GM19023 (cell line): ENCODE measurements at regions not wholly inside any gene's neighbourhood (a gene's known extent, or its start where the extent isn't known, plus 50 kb on each side); places are given as distances from the start of the nearest gene placed in this dataset.

Experiments
- ATAC-seq: cut with Tn5 transposase; IDR thresholded peaks from one replicate; pipeline ENCODE4 v1.9.1; 2021; ENCODE audit warnings: mild to moderate bottlenecking, moderate library complexity; ENCODE audit not compliant: unreplicated experiment

GRCh38 chr2:12074845-12075217, 328.4 kb downstream of the LPIN1 start:
- no peak for ATAC-seq

DNA sequence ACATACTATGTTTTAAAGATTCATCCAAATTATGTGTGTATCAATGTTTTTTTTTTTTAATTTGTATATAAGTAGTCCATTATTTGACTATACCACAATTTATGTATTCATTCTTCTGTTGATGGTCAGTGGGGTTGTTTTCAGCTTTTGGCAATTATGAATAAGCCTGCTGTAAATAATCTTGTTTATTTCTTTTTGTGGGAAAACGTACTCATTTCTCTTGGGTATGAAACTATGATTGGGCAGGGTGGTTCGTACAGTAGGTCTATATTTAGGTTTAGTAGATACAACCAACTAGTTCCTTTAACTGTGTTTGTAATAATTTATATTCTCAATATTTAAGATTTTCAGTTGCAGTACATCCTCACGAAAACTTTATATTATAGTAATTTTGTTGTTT, 329.2 kb downstream of the LPIN1 start:
- no peak for ATAC-seq

GRCh38 chr2:12076810-12077209, 330.4 kb downstream of the LPIN1 start:
- no peak for ATAC-seq

DNA sequence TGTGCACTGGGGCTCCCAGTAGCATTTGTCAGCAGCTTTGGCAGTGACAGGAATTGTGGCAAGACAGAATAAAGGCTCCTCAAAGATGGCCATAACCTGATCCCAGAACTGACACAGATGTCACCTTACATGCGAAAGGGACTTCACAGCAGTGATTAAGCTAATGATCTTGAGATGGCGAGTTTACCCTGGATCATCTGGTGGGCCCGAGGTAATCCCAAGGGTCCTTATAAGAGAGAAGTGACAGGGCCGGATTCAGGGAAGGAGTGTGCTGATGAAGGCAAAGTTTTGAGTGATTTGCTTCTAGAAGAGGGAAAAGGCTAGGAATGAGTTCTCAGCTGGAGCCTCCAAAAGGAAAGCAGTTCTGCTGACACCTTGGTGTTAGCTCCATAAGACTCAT, 333.9 kb downstream of the LPIN1 start:
- ATAC-seq, result no peak

DNA sequence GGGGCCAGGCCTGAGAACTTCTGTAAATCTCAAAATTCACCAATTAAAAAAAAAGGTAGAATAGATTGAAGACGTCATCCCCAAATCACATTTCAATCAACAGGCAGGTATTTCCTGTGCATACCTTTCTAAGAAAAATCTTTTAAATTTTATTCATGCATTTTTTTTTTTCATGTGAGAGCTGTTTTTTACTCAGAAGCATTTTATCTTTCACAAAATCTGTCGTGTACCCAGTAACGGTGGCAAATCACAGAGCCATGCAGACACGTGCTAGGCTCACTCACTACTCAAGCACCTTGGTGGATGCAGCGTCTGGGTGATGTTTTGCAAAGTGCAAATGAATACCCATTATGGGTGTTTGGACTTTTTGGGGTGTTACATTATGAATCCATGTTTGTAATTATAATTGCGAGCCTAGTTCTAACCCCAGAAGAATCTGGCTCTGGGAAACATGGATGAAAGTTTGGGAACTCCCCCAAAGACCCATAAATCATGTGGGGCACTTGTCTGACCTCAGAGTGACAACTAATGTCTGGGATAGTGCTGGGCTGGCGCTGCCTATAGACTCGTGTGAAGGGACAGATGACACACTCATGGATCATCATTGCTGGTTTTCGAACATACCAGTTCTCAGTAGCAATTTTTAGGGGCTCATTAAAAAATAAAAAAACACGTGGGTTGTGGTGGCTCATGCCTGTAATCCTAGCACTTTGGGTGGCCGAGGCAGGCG, 335.2 kb downstream of the LPIN1 start:
- ATAC-seq, result no peak

DNA sequence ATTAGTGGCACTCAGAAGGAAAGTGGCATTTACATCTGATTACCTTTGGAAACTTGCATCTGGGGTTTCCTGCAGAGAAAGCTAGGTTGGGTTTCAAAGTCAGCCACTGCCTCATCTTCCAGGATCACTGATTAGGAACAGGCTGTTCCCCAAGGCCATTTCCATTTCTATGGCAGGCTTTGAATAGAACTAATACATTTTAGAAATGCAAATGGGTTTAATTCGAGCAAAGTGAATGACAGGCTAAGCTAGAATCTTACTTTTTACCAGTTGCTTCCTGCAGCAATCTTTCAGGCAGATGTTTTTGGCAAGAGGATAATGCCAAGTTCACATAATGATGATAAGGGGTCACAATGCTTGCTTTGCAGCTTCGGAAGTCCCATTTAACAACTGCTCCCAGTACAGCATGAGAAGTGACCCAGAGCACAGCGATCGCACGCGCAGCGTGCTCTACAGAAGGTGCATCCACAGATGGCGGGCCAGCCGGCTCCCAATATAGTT, 336.7 kb downstream of the LPIN1 start:
- ATAC-seq, result no peak

DNA sequence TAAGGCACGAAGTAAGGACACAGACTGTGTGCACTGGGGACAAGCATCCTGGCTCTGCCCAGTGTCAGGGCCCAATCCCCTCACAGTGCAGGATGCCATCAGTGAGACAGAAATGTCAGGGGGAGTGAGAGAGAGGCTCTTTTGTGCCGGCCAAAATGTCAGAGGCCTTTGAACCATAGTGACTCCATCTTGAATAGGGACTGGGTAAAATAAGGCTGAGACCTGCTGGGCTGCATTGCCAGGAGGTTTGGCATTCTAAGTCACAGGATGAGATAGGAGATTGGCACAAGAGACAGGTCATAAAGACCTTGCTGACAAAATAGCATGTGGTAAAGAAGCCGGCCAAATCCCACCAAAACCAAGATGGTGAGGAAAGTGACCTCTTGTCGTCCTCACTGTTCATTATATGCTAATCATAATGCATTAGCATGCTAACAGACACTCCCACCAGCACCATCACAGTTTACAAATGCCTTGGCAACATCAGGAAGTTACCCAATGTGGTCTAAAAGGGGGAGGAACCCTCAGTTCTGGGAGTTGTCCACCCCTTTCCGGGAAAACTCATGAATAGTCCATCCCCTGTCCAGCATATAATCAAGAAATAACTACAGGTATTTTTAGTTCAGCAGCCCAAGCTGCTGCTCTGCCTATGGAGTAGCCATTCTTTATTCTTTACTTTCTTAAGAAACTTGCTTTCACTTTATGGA, 337.4 kb downstream of the LPIN1 start:
- no peak for ATAC-seq

GRCh38 chr2:12087175-12087574, 340.7 kb downstream of the LPIN1 start:
- no peak for ATAC-seq

- no peak for ATAC-seq
Measured at GRCh38 chr2:12087671-12088380, 341.4 kb downstream of the LPIN1 start.

DNA sequence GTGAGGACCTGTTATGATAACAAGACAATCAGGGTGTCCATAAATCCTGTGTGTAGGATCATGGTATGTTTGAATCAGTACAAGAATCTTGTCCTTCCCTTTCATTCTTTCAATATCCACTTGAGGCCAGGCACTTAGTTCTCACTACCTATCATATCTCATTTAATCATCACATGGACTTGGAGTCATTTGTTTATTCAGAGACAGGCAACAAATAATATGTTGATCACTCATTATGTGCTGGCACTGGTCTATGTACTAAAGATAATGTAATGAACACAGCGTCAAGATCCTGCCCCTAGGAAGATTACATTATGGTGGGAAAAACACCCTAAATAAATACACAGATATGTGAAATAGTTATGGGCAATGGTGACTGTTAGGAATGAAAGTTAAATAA, 342.6 kb downstream of the LPIN1 start:
- no peak for ATAC-seq

DNA sequence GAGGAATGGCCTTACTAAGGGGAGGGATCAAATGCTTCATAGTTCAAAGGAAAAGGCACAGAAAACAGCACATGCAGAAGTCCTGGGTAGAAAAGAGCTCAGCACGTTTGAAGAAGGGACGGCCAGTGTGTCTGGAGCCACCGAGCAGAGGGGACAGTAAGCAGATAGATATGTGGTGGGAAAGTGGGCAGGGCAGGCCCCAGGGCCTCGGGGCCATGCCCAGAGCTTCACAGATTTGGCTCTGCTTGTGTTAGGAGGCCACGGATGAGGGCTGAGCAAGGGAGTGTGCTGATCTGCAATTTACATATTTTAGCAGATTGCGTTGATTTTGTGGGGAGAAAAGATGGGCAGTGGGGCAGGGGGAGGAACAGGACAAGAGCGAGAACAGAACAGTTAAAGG, 343.1 kb downstream of the LPIN1 start:
- ATAC-seq, result no peak

DNA sequence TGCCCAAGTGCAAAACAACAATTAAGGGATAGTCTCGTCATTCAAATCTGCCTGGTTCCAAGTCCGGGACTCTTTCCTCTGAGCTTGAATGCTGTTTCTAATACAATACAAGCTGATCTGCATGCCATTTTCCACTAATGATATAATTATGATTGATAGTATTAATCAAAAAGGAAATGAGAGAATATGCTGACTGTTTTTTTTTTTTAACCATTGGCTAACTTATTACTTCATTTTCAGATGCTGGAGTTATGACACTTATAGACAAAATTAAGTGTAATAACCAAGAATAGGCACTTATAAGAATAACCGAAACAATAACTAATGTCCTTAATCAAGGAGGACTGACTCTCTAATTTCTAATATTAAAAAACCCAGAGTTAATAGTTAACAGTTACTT, 343.6 kb downstream of the LPIN1 start:
- no peak for ATAC-seq

GRCh38 chr2:12090590-12090989, 344.2 kb downstream of the LPIN1 start:
- ATAC-seq, result no peak

- no peak for ATAC-seq
Measured at GRCh38 chr2:12091201-12091806, 344.9 kb downstream of the LPIN1 start.

GRCh38 chr2:12094134-12094533, 347.7 kb downstream of the LPIN1 start:
- no peak for ATAC-seq

GRCh38 chr2:12096051-12096787, 349.8 kb downstream of the LPIN1 start:
- ATAC-seq, result no peak

DNA sequence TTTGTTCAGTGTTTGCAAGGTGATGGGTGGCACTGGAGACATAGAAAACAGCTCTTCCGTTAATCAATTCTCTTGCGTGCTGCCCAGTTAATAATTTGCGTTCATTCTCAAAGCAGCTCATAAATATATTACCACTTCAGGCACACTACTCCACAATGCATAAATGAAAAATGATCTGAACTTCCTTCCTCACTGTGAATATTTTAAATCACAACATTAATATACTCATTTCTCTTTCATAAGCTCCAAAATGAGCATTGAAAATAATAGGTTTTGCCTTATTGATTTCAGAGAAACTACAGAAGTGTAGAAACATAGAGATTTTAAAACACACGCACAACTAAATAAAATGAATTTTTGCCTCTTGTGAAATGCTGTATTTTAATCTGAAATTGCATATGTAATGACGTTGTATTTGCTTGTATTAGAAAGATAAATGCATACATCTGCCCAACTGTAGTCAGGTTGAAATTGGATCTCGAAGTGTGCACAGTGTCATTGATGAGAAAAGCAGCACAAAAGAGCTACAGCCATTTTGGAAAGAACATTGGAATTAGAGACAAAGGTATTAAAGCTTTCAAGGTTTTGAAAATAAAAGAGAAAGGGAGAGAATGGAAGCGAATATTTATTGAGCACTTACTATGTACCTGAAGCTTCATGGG, 350.5 kb downstream of the LPIN1 start:
- ATAC-seq, result no peak

DNA sequence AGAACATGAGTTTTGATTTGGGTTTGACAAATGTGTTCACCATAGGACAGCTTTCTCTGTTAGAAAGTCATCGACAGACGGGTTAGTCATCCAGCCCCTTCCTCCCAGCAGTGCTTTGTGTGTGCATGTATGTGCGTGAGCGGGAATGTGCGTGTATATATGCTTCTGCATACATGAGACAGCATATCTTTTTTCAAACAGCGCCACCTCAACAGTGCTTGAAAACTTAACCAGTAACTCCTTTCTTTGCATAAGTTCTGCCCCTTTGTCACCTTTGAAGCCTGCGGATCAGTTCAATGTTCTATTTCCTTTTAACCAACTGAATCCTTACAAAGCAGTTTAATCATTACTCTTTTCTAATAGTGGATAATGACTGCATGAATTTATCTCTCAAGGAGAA, 351.4 kb downstream of the LPIN1 start:
- no peak for ATAC-seq

GRCh38 chr2:12099374-12099773, 352.9 kb downstream of the LPIN1 start:
- no peak for ATAC-seq

DNA sequence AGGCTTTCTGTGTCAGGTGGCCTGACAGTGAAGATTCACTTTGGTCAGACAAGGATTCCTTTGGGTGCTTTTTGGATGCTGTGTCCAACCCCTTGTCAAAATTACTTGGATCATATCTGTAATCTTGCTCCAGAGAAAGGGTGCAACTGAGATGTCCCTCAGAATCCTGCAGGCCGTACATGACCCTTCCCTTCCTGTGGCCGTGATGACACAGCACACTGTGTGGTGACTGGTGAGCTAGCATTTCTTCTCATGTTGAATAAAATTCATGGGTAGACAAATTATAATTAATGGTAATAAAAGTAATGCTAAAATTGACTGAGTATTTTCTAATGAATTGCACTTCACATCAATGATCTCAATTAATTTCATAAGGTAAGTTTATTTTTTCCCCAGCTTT, 356.2 kb downstream of the LPIN1 start:
- ATAC-seq, result no peak
